Endothelial cell of umbilical vein (primary cell): ENCODE measurements at regions not wholly inside any gene's neighbourhood (a gene's known extent, or its start where the extent isn't known, plus 50 kb on each side); places are given as distances from the start of the nearest gene placed in this dataset.

ENCODE experiments used
- BruUV-seq: library from RNA; stranded (reverse); fragments of 400-500 nt; replicated peaks from 2 replicates; lab custom pipeline; 2021; lab: Mats Ljungman, UMichigan
- CTCF ChIA-PET: fragments of 300-600, 350-600 bp; sonication (Branson Sonifier 250); formaldehyde crosslinking; loops from one replicate; lab custom pipeline; 2021; ENCODE audit warnings: antibody characterized with exemption, inconsistent platforms; lab: Charles Lee
- POLR2A ChIA-PET: fragments of 300-600, 350-600 bp; sonication (Branson Sonifier 250); formaldehyde crosslinking; loops from one replicate; lab custom pipeline; 2021; ENCODE audit warnings: antibody characterized with exemption, inconsistent platforms; lab: Charles Lee
- DNase-seq: peaks from one replicate; pipeline ENCODE4 v3.0.0-alpha.2; 2011; ENCODE audit warnings: low read depth, low spot score
- FAIRE-seq: peaks from 2 replicates; lab custom pipeline; 2011; peaks lifted over from hg19 to GRCh38; lab: Jason Lieb, UNC
- H2AFZ ChIP-seq: 2 replicates; pipeline ENCODE4 v1.6.0; 2012; ENCODE audit warnings: low read depth, low read length, control low read depth, inconsistent platforms
- H3K27ac ChIP-seq: 2 replicates; pipeline ENCODE4 v1.5.1; 2011; ENCODE audit warnings: low read depth, mild to moderate bottlenecking, control low read depth, low read length, moderate library complexity; ENCODE audit not compliant: insufficient read depth
- H3K27me3 ChIP-seq, 2 experiments: 2 replicates each; pipeline versions ENCODE4 v1.6.0 to v1.6.1; 2011; ENCODE audit warnings: low read length in 2 of 2, mixed read lengths in 1 of 2; ENCODE audit not compliant: control insufficient read depth in 2 of 2, insufficient read depth in 2 of 2
- H3K36me3 ChIP-seq, 2 experiments: 2 replicates in 1 of 2; 3 replicates in 1 of 2; pipeline ENCODE4 v1.5.1; 2011; ENCODE audit warnings: low read length in 2 of 2, mild to moderate bottlenecking in 1 of 2, moderate library complexity in 1 of 2; ENCODE audit not compliant: control insufficient read depth in 2 of 2, insufficient read depth in 2 of 2; ENCODE audit errors: extremely low read depth in 1 of 2
- H3K4me1 ChIP-seq: 3 replicates; pipeline ENCODE4 v1.5.1; 2011; ENCODE audit warnings: mild to moderate bottlenecking, low read length; ENCODE audit not compliant: control insufficient read depth, insufficient read depth; ENCODE audit errors: extremely low read depth
- H3K4me2 ChIP-seq: 2 replicates; pipeline ENCODE4 v1.6.1; 2011; ENCODE audit warnings: low read length, control low read depth, mixed read lengths; ENCODE audit not compliant: insufficient read depth
- H3K4me3 ChIP-seq, 3 experiments: fragments of 200-600 bp in 1 of 3; sonication (generic), shearing (Covaris generic) in 1 of 3; replicated peaks in 1 of 3; 2 replicates each; pipeline ENCODE4 v1.5.1; 2011 to 2016; ENCODE audit warnings: control low read depth in 3 of 3, low read length in 3 of 3, mild to moderate bottlenecking in 2 of 3, inconsistent platforms in 1 of 3, low read depth in 1 of 3, moderate library complexity in 1 of 3; ENCODE audit not compliant: insufficient read depth in 1 of 3
- H3K79me2 ChIP-seq: 2 replicates; pipeline ENCODE4 v1.6.0; 2012; ENCODE audit warnings: low read length, inconsistent platforms; ENCODE audit not compliant: control insufficient read depth, insufficient read depth
- H3K9ac ChIP-seq: replicated peaks from 2 replicates; pipeline ENCODE3; 2011; ENCODE audit warnings: low read length, control low read depth; ENCODE audit not compliant: insufficient read depth; ENCODE audit errors: extremely low read depth
- H3K9me1 ChIP-seq: replicated peaks from 3 replicates; pipeline ENCODE4 v1.6.0; 2011; ENCODE audit warnings: mild to moderate bottlenecking, low read length; ENCODE audit not compliant: control insufficient read depth, insufficient read depth; ENCODE audit errors: extremely low read depth
- H3K9me3 ChIP-seq: replicated peaks from 2 replicates; pipeline ENCODE4 v1.5.1; 2012; ENCODE audit warnings: low read length, inconsistent platforms; ENCODE audit not compliant: control insufficient read depth, insufficient read depth
- H4K20me1 ChIP-seq: replicated peaks from 2 replicates; pipeline ENCODE3; 2011; ENCODE audit warnings: mild to moderate bottlenecking, low read length; ENCODE audit not compliant: control insufficient read depth, insufficient read depth; ENCODE audit errors: extremely low read depth
- CTCF ChIP-seq, 2 donors: IDR thresholded peaks; 1 replicate in 1 of 2; 2 replicates in 1 of 2; pipeline ENCODE4 v1.5.1; 2011; ENCODE audit warnings: low read length in 2 of 2, mild to moderate bottlenecking in 2 of 2, moderate library complexity in 2 of 2, control low read depth in 1 of 2, inconsistent platforms in 1 of 2, low read depth in 1 of 2; ENCODE audit not compliant: insufficient read depth in 1 of 2; ENCODE audit errors: extremely low read depth in 1 of 2
- EZH2 ChIP-seq: IDR thresholded peaks from 2 replicates; pipeline ENCODE4 v1.6.1; 2012; ENCODE audit warnings: borderline replicate concordance, low read depth, mild to moderate bottlenecking, moderate library complexity, low read length, inconsistent platforms; ENCODE audit not compliant: severe bottlenecking
- FOS ChIP-seq: IDR thresholded peaks from 2 replicates; pipeline ENCODE4 v1.6.1; 2011; ENCODE audit warnings: mild to moderate bottlenecking, low read length, moderate library complexity, borderline replicate concordance; ENCODE audit not compliant: insufficient read depth
- GATA2 ChIP-seq: IDR thresholded peaks from 2 replicates; pipeline ENCODE4 v1.7.0; 2011; ENCODE audit warnings: low read depth, mild to moderate bottlenecking, moderate library complexity, mixed read lengths, low read length; ENCODE audit not compliant: insufficient read length, insufficient read depth
- JUN ChIP-seq: IDR thresholded peaks from 2 replicates; pipeline ENCODE4 v1.6.1; 2011; ENCODE audit warnings: borderline replicate concordance, low read depth; ENCODE audit not compliant: insufficient read length, insufficient read depth
- MAX ChIP-seq: IDR thresholded peaks from 2 replicates; pipeline ENCODE4 v1.6.1; 2011; ENCODE audit not compliant: insufficient read depth, insufficient read length
- MYC ChIP-seq: IDR thresholded peaks from one replicate; pipeline ENCODE4 v1.6.1; 2011; ENCODE audit warnings: mild to moderate bottlenecking, low read depth, low read length
- POLR2A ChIP-seq: IDR thresholded peaks from 2 replicates; pipeline ENCODE4 v1.6.1; 2012; ENCODE audit warnings: low read depth, mild to moderate bottlenecking, control low read depth, low read length
- POLR2AphosphoS5 ChIP-seq: IDR thresholded peaks from 2 replicates; pipeline ENCODE4 v1.6.1; 2012; ENCODE audit warnings: low read depth, mild to moderate bottlenecking, control low read depth, low read length, moderate library complexity; ENCODE audit not compliant: insufficient read depth
- dilution Hi-C: fragments of 300-500 bp; cut with MboI; formaldehyde crosslinking; loops from one replicate; pipeline ENCODE4 v1.15.0; 2019; ENCODE audit warnings: low sequenced_read_pairs; ENCODE audit not compliant: extremely low pct_ligation_motif_present
- intact Hi-C: fragments of 100-400 bp; cut with micrococcal nuclease; formaldehyde crosslinking; loops from one replicate; pipeline ENCODE4 v1.10.0; 2022

- dilution Hi-C loops (no loop called here), intact Hi-C loops (no loop called here)
- H3K9me3 ChIP-seq = no peaks in the 10 kb centered on the region
- H3K9me1 ChIP-seq = no peaks in the 10 kb centered on the region
- CTCF ChIA-PET = interaction anchor here (1.5 kb wide), 1 partner anchor 14 kb away, joined by 5 read pairs; no protein-coding TSS in a partner anchor
- H3K79me2 ChIP-seq = no peaks in the 10 kb centered on the region
- H2AFZ ChIP-seq = no peak overlapping the region
- no TSS peak for BruUV-seq
- FAIRE-seq = no peak
- TF ChIP-seq GATA2 (no peak), POLR2AphosphoS5 (no peak), MYC (no peak), POLR2A (no peak), JUN (no peak)
- H3K4me3 ChIP-seq = no peak overlapping the region
- DNase-seq = no peak
- no peak overlapping the region for H3K4me2 ChIP-seq
- POLR2A ChIA-PET = no interaction called here
- H3K27me3 ChIP-seq = no peaks in the 10 kb centered on the region
- no peak overlapping the region for H3K9ac ChIP-seq
- no peaks in the 10 kb centered on the region for H4K20me1 ChIP-seq
- H3K36me3 ChIP-seq = no peaks in the 10 kb centered on the region
- no peaks in the 10 kb centered on the region for H3K4me1 ChIP-seq
- H3K27ac ChIP-seq = no peak overlapping the region
Measured at GRCh38 chr2:173711816-173712215, 253.4 kb downstream of the SP3 start.

- Histone ChIP-seq H3K27me3 (peaks cover 0 to 2% of the 10 kb centered on the region in 2 experiments), H3K9me1 (no peaks in the 10 kb centered on the region), H2AFZ (no peak overlapping the region), H3K4me3 (no peak overlapping the region), H3K36me3 (no peaks in the 10 kb centered on the region), H3K9me3 (no peaks in the 10 kb centered on the region), H3K27ac (no peak overlapping the region), H3K4me1 (no peaks in the 10 kb centered on the region), H4K20me1 (no peaks in the 10 kb centered on the region), H3K9ac (no peak overlapping the region), H3K79me2 (no peaks in the 10 kb centered on the region), H3K4me2 (no peak overlapping the region)
- TF ChIP-seq FOS (no peak), GATA2 (no peak), MAX (no peak), MYC (no peak), JUN (no peak), EZH2 (no peak), POLR2A (no peak), CTCF (IDR thresholded peaks at IDR 0.05; ENCODE audit: extremely low read depth in 1 of 2, insufficient read depth in 1 of 2, low read depth in 1 of 2, low read length in 2 of 2) (no peak), POLR2AphosphoS5 (no peak)
- ChIA-PET CTCF (no interaction called here), POLR2A (no interaction called here)
- dilution Hi-C loops (no loop called here), intact Hi-C loops (no loop called here)
- FAIRE-seq = no peak
- BruUV-seq = no TSS peak
- no peak for DNase-seq
Measured at GRCh38 chr2:173713904-173714555, 251.1 kb downstream of the SP3 start.
